Brain microvascular endothelial cell (primary cell): ENCODE measurements at regions not wholly inside any gene's neighbourhood (a gene's known extent, or its start where the extent isn't known, plus 50 kb on each side); places are given as distances from the start of the nearest gene placed in this dataset.

Source experiments
- DNase-seq: peaks from one replicate; pipeline ENCODE4 v3.0.0-alpha.2; 2020
- H3K27ac ChIP-seq: fragments of 250-450 bp; sonication (Bioruptor Pico); 2 replicates; pipeline ENCODE4 v1.5.1; 2020; ENCODE audit warnings: mild to moderate bottlenecking, moderate library complexity
- H3K27me3 ChIP-seq: fragments of 250-450 bp; sonication (Bioruptor Pico); replicated peaks from 2 replicates; pipeline ENCODE4 v1.5.1; 2020; ENCODE audit warnings: mild to moderate bottlenecking
- H3K36me3 ChIP-seq: fragments of 250-450 bp; sonication (Bioruptor Pico); replicated peaks from 2 replicates; pipeline ENCODE4 v1.5.1; 2020; ENCODE audit warnings: mild to moderate bottlenecking
- H3K4me3 ChIP-seq: 2 replicates; pipeline ENCODE4 v1.5.1; 2011; ENCODE audit warnings: low read depth, mild to moderate bottlenecking, control low read depth, low read length, moderate library complexity
- CTCF ChIP-seq: IDR thresholded peaks from 2 replicates; pipeline ENCODE4 v1.5.1; 2011; ENCODE audit warnings: low read depth, mild to moderate bottlenecking, moderate library complexity, low read length, control low read depth, inconsistent platforms; ENCODE audit errors: missing control alignments
- in situ Hi-C: cut with HindIII; loops from 2 replicates; pipeline ENCODE4 v1.10.0; 2017; ENCODE audit warnings: low sequenced_read_pairs, low pct_ligation_motif_present

GRCh38 chr3:163273694-163274093 lies 1777.1 kb downstream of the OTOL1 start:
- no peak overlapping the region for H3K4me3 ChIP-seq
- no peaks in the 10 kb centered on the region for H3K36me3 ChIP-seq
- DNase-seq = no peak
- TF ChIP-seq CTCF = no peak
- no peaks in the 10 kb centered on the region for H3K27me3 ChIP-seq
- in situ Hi-C loops = no loop called here
- H3K27ac ChIP-seq = no peak overlapping the region

DNA sequence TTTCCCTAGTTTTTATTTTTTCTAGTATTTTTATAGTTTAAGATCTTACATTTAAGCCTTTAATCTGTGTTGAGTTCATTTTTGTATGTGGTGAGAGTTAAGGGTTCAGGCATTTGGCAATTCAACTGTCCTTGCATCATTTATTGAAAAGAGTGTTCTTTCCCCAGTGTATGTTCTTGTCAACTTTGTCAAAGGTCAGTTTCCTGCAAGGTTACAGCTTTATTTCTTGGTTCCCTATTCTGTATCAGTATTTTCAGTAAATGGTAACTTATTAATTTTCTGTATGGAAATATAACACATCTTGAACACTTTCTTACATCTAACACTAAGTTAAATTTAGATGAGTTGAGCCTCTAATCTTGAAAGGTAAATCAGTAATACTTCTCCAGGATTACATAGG lies 1770.1 kb downstream of the OTOL1 start:
- TF ChIP-seq CTCF = no peak
- no peak overlapping the region for H3K27ac ChIP-seq
- no peak for DNase-seq
- H3K27me3 ChIP-seq = no peaks in the 10 kb centered on the region
- no peak overlapping the region for H3K4me3 ChIP-seq
- in situ Hi-C loops = no loop called here
- no peaks in the 10 kb centered on the region for H3K36me3 ChIP-seq

DNA sequence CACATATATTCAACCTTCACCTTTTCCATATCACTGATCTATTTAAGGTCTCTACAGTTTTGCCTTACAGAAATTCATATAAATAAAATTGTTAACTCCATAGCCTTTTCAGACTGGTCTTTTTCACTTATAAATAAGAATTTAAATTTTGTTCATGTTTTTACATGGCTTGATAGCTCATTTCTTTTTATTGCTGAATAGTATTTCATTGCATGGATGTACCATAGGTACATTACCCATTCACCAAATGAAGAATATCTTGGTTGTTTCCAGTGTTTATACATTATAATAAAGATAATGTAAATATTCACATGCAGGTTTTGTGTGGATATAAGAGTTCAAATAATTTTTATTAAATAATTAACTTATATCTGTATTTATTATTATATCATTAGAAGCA lies 1765.0 kb downstream of the OTOL1 start:
- DNase-seq = no peak
- Histone ChIP-seq H3K4me3 (no peak overlapping the region), H3K27ac (no peak overlapping the region), H3K27me3 (no peaks in the 10 kb centered on the region), H3K36me3 (no peaks in the 10 kb centered on the region)
- TF ChIP-seq CTCF = no peak
- in situ Hi-C loops = no loop called here

DNA sequence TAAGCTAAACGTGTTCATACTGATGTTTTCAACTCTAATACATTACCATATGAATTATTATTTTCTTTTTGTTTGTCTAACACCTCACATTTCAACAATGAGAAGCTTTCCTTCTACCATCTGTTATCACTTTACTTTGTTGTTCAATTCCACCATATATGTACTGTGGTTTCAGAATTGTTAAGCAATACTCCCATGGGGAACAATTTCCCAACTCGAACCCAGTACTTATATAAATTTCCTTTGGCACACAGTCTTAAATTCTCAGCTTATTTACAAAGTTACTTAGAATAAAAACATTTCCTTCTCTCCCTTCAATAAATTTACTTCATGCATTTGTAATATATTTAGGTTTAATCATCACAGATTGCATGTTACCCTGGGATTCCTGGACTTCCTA lies 1764.4 kb downstream of the OTOL1 start:
- in situ Hi-C loops = no loop called here
- Histone ChIP-seq H3K27me3 (no peaks in the 10 kb centered on the region), H3K27ac (no peak overlapping the region), H3K4me3 (no peak overlapping the region), H3K36me3 (no peaks in the 10 kb centered on the region)
- no peak for DNase-seq
- no peak for TF ChIP-seq CTCF

DNA sequence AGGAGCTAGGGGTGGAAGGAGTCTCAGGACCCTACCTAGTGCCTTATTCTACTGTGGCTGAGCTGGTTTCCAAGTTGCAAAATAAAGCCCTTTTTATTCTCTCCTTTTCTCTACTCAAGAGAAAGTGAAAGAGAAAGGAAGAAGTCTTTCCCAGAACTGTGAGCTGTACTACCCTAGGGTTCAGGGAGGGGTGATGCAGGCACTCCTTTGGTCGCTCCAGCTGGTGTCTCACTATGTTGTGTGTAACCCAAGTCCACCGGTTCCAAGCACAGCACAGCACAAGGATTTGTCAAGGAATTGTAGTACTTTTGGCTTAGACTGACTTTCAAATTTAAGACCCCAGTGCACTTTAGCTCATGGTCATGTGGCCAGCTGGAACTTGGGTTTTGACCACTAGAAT lies 1721.7 kb downstream of the OTOL1 start:
- Histone ChIP-seq H3K27me3 (no peaks in the 10 kb centered on the region), H3K4me3 (no peak overlapping the region), H3K27ac (no peak overlapping the region), H3K36me3 (no peaks in the 10 kb centered on the region)
- no peak for TF ChIP-seq CTCF
- in situ Hi-C loops = no loop called here
- DNase-seq = no peak

DNA sequence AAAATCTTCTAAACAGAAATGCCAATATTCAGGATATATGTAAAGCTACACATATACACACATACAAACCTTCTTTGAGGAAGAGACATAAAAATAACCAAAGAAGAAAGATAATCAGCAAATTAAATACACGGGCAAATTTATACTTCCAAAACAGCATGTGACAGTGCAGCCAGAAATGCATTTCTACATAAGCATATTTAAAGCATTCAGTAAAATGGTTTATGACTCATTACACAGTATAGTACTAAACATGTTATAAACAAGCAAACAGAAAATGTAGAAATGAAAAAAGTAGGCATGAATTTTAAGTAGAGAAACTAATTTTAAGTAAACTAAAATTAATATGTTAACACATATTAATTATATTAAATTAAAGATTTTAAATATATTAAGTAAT lies 1717.2 kb downstream of the OTOL1 start:
- Histone ChIP-seq H3K36me3 (no peaks in the 10 kb centered on the region), H3K4me3 (no peak overlapping the region), H3K27me3 (no peaks in the 10 kb centered on the region), H3K27ac (no peak overlapping the region)
- TF ChIP-seq CTCF = no peak
- in situ Hi-C loops = no loop called here
- DNase-seq = no peak
